ENCODE measurements at regions not wholly inside any gene's neighbourhood (a gene's known extent, or its start where the extent isn't known, plus 50 kb on each side); places are given as distances from the start of the nearest gene placed in this dataset.
A peak's percentile ranks its signal among the peaks of the same experiment; 100 is the strongest.
"Not testable (repeated sequence)": the region's sequence is repeated elsewhere in the genome, so short reads cannot be mapped to it uniquely, and the experiment has no call there.

DNA sequence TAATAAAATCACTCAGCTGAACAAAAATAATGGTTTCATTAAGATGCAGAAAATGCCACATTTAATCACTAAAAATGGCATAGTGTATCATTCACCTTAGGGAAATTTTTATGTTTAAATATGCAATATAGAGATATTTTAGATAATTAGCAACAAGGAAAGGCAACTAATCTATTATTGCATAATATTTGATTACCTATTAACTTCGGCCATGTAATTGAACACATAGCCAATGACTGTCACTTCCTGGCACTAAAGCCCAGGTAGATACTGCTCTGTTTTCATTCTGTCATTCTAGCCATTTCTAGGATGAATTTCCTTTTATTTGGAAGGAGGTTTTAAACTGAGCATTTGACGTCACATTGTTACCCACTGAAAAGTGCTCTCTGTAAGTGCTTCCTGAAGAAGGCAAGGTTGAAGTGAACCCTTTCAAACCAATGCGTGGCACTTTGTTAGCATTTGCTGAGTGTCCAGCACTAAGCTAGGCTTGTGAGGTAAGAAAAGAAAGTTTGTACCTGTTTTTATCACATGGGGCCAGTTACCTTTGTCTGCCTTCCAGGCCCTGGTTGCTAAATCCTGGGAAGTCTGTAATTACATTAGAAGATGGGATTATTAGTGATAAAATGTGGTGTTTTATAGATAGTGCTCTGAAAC, 67.8 kb upstream of the LSM6 start:
- Histone ChIP-seq H3K4me3 (ENCODE audit: low read length in 3 of 3) (no peak overlapping the region), H3K9ac (ENCODE audit: low read depth in 1 of 3, low read length in 3 of 3) (no peak overlapping the region), H3K9me3 (ENCODE audit: control insufficient read depth in 3 of 3, low read length in 3 of 3) (no peaks in the 10 kb centered on the region), H3K4me1 (ENCODE audit: control insufficient read depth in 3 of 3, insufficient read depth in 3 of 3, low read length in 3 of 3) (no peaks in the 10 kb centered on the region), H3K36me3 (ENCODE audit: control insufficient read depth in 3 of 3, insufficient read depth in 3 of 3, low read length in 3 of 3) (no peaks in the 10 kb centered on the region), H3K27me3 (ENCODE audit: control insufficient read depth in 3 of 3, insufficient read depth in 3 of 3, low read length in 3 of 3) (no peaks in the 10 kb centered on the region), H3K27ac (ENCODE audit: low read depth, low read length) (no peak overlapping the region)

- no peaks in the 10 kb centered on the region for H3K27me3 ChIP-seq (ENCODE audit: control insufficient read depth in 3 of 3, insufficient read depth in 3 of 3, low read length in 3 of 3)
- no peaks in the 10 kb centered on the region for H3K9me3 ChIP-seq (ENCODE audit: control insufficient read depth in 3 of 3, low read length in 3 of 3)
- H3K4me3 ChIP-seq (ENCODE audit: low read length in 3 of 3), result no peak overlapping the region
- H3K36me3 ChIP-seq (ENCODE audit: control insufficient read depth in 3 of 3, insufficient read depth in 3 of 3, low read length in 3 of 3), result no peaks in the 10 kb centered on the region
- H3K9ac ChIP-seq (ENCODE audit: low read depth in 1 of 3, low read length in 3 of 3), result no peak overlapping the region
- peak overlapping the region; percentile 25 for H3K27ac ChIP-seq (ENCODE audit: low read depth, low read length)
- no peaks in the 10 kb centered on the region for H3K4me1 ChIP-seq (ENCODE audit: control insufficient read depth in 3 of 3, insufficient read depth in 3 of 3, low read length in 3 of 3)
These were observed 70.1 kb upstream of the LSM6 start for GRCh38 chr4:146105464-146105863.

GRCh38 chr4:146104541-146104940, 71.0 kb upstream of the LSM6 start:
- H3K27me3 ChIP-seq (ENCODE audit: control insufficient read depth in 3 of 3, insufficient read depth in 3 of 3, low read length in 3 of 3), result no peaks in the 10 kb centered on the region
- no peak overlapping the region for H3K4me3 ChIP-seq (ENCODE audit: low read length in 3 of 3)
- no peak overlapping the region for H3K9ac ChIP-seq (ENCODE audit: low read depth in 1 of 3, low read length in 3 of 3)
- no peak overlapping the region for H3K27ac ChIP-seq (ENCODE audit: low read depth, low read length)
- no peaks in the 10 kb centered on the region for H3K4me1 ChIP-seq (ENCODE audit: control insufficient read depth in 3 of 3, insufficient read depth in 3 of 3, low read length in 3 of 3)
- H3K9me3 ChIP-seq (ENCODE audit: control insufficient read depth in 3 of 3, low read length in 3 of 3), result no peaks in the 10 kb centered on the region
- no peaks in the 10 kb centered on the region for H3K36me3 ChIP-seq (ENCODE audit: control insufficient read depth in 3 of 3, insufficient read depth in 3 of 3, low read length in 3 of 3)

- not testable (repeated sequence) for H3K36me3 ChIP-seq (ENCODE audit: control insufficient read depth in 3 of 3, insufficient read depth in 3 of 3, low read length in 3 of 3); H3K9ac ChIP-seq (ENCODE audit: low read depth in 1 of 3, low read length in 3 of 3); H3K4me3 ChIP-seq (ENCODE audit: low read length in 3 of 3); H3K9me3 ChIP-seq (ENCODE audit: control insufficient read depth in 3 of 3, low read length in 3 of 3); H3K27ac ChIP-seq (ENCODE audit: low read depth, low read length); H3K27me3 ChIP-seq (ENCODE audit: control insufficient read depth in 3 of 3, insufficient read depth in 3 of 3, low read length in 3 of 3); H3K4me1 ChIP-seq (ENCODE audit: control insufficient read depth in 3 of 3, insufficient read depth in 3 of 3, low read length in 3 of 3)
These were observed 71.5 kb upstream of the LSM6 start for GRCh38 chr4:146104052-146104451.

DNA sequence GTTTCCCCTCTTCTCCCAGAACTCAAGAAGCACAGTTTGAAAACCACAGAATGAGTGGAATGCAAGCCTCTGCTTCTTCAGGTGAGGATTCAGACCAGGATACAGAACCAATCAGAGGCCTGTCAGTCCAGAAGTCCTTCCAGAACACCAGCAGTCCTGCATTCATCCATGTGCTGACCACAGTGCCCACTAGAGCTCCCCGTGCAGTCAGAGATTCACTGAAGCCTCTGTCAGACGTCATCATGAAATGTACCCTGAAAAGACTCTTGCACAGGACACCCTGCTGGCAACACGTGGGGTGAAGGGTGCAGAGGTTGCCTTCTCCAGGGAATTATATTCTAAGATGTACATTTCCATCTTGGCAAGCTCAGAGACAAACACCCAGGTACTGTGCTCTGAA, 75.9 kb upstream of the LSM6 start:
- Histone ChIP-seq H3K27ac (ENCODE audit: low read depth, low read length) (no peak overlapping the region), H3K9ac (ENCODE audit: low read depth in 1 of 3, low read length in 3 of 3) (no peak overlapping the region), H3K27me3 (ENCODE audit: control insufficient read depth in 3 of 3, insufficient read depth in 3 of 3, low read length in 3 of 3) (no peaks in the 10 kb centered on the region), H3K9me3 (ENCODE audit: control insufficient read depth in 3 of 3, low read length in 3 of 3) (no peaks in the 10 kb centered on the region), H3K36me3 (ENCODE audit: control insufficient read depth in 3 of 3, insufficient read depth in 3 of 3, low read length in 3 of 3) (no peaks in the 10 kb centered on the region), H3K4me1 (ENCODE audit: control insufficient read depth in 3 of 3, insufficient read depth in 3 of 3, low read length in 3 of 3) (no peaks in the 10 kb centered on the region), H3K4me3 (ENCODE audit: low read length in 3 of 3) (no peak overlapping the region)

GRCh38 chr4:146098978-146099377, 76.5 kb upstream of the LSM6 start:
- Histone ChIP-seq H3K27me3 (ENCODE audit: control insufficient read depth in 3 of 3, insufficient read depth in 3 of 3, low read length in 3 of 3) (no peaks in the 10 kb centered on the region), H3K9ac (ENCODE audit: low read depth in 1 of 3, low read length in 3 of 3) (no peak overlapping the region), H3K36me3 (ENCODE audit: control insufficient read depth in 3 of 3, insufficient read depth in 3 of 3, low read length in 3 of 3) (no peaks in the 10 kb centered on the region), H3K9me3 (ENCODE audit: control insufficient read depth in 3 of 3, low read length in 3 of 3) (no peaks in the 10 kb centered on the region), H3K4me1 (ENCODE audit: control insufficient read depth in 3 of 3, insufficient read depth in 3 of 3, low read length in 3 of 3) (no peaks in the 10 kb centered on the region), H3K27ac (ENCODE audit: low read depth, low read length) (no peak overlapping the region), H3K4me3 (ENCODE audit: low read length in 3 of 3) (no peak overlapping the region)

GRCh38 chr4:146098397-146098796, 77.1 kb upstream of the LSM6 start:
- Histone ChIP-seq H3K9me3 (ENCODE audit: control insufficient read depth in 3 of 3, low read length in 3 of 3) (no peaks in the 10 kb centered on the region), H3K27me3 (ENCODE audit: control insufficient read depth in 3 of 3, insufficient read depth in 3 of 3, low read length in 3 of 3) (no peaks in the 10 kb centered on the region), H3K27ac (ENCODE audit: low read depth, low read length) (no peak overlapping the region), H3K4me3 (ENCODE audit: low read length in 3 of 3) (no peak overlapping the region), H3K9ac (ENCODE audit: low read depth in 1 of 3, low read length in 3 of 3) (no peak overlapping the region), H3K4me1 (ENCODE audit: control insufficient read depth in 3 of 3, insufficient read depth in 3 of 3, low read length in 3 of 3) (no peaks in the 10 kb centered on the region), H3K36me3 (ENCODE audit: control insufficient read depth in 3 of 3, insufficient read depth in 3 of 3, low read length in 3 of 3) (no peaks in the 10 kb centered on the region)

- Histone ChIP-seq H3K4me1 (ENCODE audit: control insufficient read depth in 3 of 3, insufficient read depth in 3 of 3, low read length in 3 of 3) (no peaks in the 10 kb centered on the region), H3K9me3 (ENCODE audit: control insufficient read depth in 3 of 3, low read length in 3 of 3) (no peaks in the 10 kb centered on the region), H3K4me3 (ENCODE audit: low read length in 3 of 3) (no peak overlapping the region), H3K36me3 (ENCODE audit: control insufficient read depth in 3 of 3, insufficient read depth in 3 of 3, low read length in 3 of 3) (no peaks in the 10 kb centered on the region), H3K27ac (ENCODE audit: low read depth, low read length) (no peak overlapping the region), H3K27me3 (ENCODE audit: control insufficient read depth in 3 of 3, insufficient read depth in 3 of 3, low read length in 3 of 3) (no peaks in the 10 kb centered on the region), H3K9ac (ENCODE audit: low read depth in 1 of 3, low read length in 3 of 3) (no peak overlapping the region)
These were observed 79.1 kb upstream of the LSM6 start for GRCh38 chr4:146096371-146096770.

DNA sequence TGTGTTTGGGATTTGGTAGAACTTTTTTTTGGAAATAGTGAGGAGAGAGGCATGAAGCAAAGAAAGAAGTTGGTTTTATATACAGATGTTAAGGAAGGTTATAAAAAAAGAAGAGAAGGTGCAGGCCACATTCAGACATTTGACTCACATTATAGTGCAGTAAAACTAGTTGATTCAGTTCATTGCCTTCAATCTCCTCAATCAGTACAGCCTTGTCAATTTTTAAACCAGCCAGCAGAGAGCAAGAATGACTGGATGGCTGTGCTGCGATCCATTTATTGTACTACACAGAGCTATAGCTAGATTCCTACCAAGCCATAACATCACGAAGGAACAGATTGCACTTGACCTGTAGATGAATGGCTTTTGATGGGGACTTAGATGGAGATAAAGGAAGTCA, 79.7 kb upstream of the LSM6 start:
- H3K4me1 ChIP-seq (ENCODE audit: control insufficient read depth in 3 of 3, insufficient read depth in 3 of 3, low read length in 3 of 3), result no peaks in the 10 kb centered on the region

GRCh38 chr4:146095091-146095690, 80.3 kb upstream of the LSM6 start:
- no peak overlapping the region for H3K27ac ChIP-seq (ENCODE audit: low read depth, low read length)
- H3K4me1 ChIP-seq (ENCODE audit: control insufficient read depth in 3 of 3, insufficient read depth in 3 of 3, low read length in 3 of 3), result no peaks in the 10 kb centered on the region
- no peaks in the 10 kb centered on the region for H3K27me3 ChIP-seq (ENCODE audit: control insufficient read depth in 3 of 3, insufficient read depth in 3 of 3, low read length in 3 of 3)
- no peak overlapping the region for H3K9ac ChIP-seq (ENCODE audit: low read depth in 1 of 3, low read length in 3 of 3)
- H3K9me3 ChIP-seq (ENCODE audit: control insufficient read depth in 3 of 3, low read length in 3 of 3), result no peaks in the 10 kb centered on the region
- no peak overlapping the region for H3K4me3 ChIP-seq (ENCODE audit: low read length in 3 of 3)
- H3K36me3 ChIP-seq (ENCODE audit: control insufficient read depth in 3 of 3, insufficient read depth in 3 of 3, low read length in 3 of 3), result no peaks in the 10 kb centered on the region

More for the DNA sequence above, 79.7 kb upstream of the LSM6 start:
- Histone ChIP-seq H3K27ac (ENCODE audit: low read depth, low read length) (no peak overlapping the region), H3K9me3 (ENCODE audit: control insufficient read depth in 3 of 3, low read length in 3 of 3) (no peaks in the 10 kb centered on the region), H3K9ac (ENCODE audit: low read depth in 1 of 3, low read length in 3 of 3) (no peak overlapping the region), H3K27me3 (ENCODE audit: control insufficient read depth in 3 of 3, insufficient read depth in 3 of 3, low read length in 3 of 3) (no peaks in the 10 kb centered on the region), H3K36me3 (ENCODE audit: control insufficient read depth in 3 of 3, insufficient read depth in 3 of 3, low read length in 3 of 3) (no peaks in the 10 kb centered on the region), H3K4me3 (ENCODE audit: low read length in 3 of 3) (no peak overlapping the region)

Data from skeletal muscle tissue (tissue), 3 donors.